DND-41 (cell line): ENCODE measurements at regions not wholly inside any gene's neighbourhood (a gene's known extent, or its start where the extent isn't known, plus 50 kb on each side); places are given as distances from the start of the nearest gene placed in this dataset.

ENCODE experiments used
- CTCF ChIP-seq: IDR thresholded peaks from 2 replicates; pipeline ENCODE4 v1.5.1; 2012; ENCODE audit warnings: borderline replicate concordance, low read length, moderate library complexity, mild to moderate bottlenecking; ENCODE audit not compliant: poor library complexity, severe bottlenecking; ENCODE audit errors: extremely low read depth
- EZH2 ChIP-seq: IDR thresholded peaks from 3 replicates; pipeline ENCODE4 v1.6.1; 2012; ENCODE audit warnings: borderline replicate concordance, low read depth, mild to moderate bottlenecking, moderate library complexity, low read length, inconsistent platforms; ENCODE audit not compliant: severe bottlenecking

GRCh38 chr10:9807846-9808245 is 1209.8 kb upstream of the CELF2 start:
- no peak for TF ChIP-seq CTCF
- TF ChIP-seq EZH2: no peak
